ENCODE measurements at regions not wholly inside any gene's neighbourhood (a gene's known extent, or its start where the extent isn't known, plus 50 kb on each side); places are given as distances from the start of the nearest gene placed in this dataset.
"Not testable (repeated sequence)": the region's sequence is repeated elsewhere in the genome, so short reads cannot be mapped to it uniquely, and the experiment has no call there.

DNA sequence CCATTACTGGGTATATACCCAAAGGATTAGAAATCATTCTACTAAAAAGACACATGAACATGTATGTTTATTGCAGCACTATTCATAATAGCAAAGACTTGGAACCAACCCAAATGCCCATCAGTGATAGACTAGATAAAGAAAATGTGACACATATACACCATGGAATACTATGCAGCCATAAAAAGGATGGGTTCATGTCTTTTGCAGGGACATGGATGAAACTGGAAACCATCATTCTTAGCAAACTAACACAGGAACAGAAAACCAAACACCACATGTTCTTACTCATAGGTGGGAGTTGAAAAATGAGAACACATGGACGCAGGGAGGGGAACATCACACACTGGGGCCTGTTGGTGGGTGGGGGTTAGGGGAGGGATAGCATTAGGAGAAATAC lies 92.9 kb upstream of the ZNF648 start:
- TF ChIP-seq, protein P1, sequence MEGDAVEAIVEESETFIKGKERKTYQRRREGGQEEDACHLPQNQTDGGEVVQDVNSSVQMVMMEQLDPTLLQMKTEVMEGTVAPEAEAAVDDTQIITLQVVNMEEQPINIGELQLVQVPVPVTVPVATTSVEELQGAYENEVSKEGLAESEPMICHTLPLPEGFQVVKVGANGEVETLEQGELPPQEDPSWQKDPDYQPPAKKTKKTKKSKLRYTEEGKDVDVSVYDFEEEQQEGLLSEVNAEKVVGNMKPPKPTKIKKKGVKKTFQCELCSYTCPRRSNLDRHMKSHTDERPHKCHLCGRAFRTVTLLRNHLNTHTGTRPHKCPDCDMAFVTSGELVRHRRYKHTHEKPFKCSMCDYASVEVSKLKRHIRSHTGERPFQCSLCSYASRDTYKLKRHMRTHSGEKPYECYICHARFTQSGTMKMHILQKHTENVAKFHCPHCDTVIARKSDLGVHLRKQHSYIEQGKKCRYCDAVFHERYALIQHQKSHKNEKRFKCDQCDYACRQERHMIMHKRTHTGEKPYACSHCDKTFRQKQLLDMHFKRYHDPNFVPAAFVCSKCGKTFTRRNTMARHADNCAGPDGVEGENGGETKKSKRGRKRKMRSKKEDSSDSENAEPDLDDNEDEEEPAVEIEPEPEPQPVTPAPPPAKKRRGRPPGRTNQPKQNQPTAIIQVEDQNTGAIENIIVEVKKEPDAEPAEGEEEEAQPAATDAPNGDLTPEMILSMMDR (IDR thresholded peaks at IDR 0.05), result not testable (repeated sequence)
- not testable (repeated sequence) for TF ChIP-seq POLR2AphosphoS5 (IDR thresholded peaks at IDR 0.05)
